ENCODE measurements at regions not wholly inside any gene's neighbourhood (a gene's known extent, or its start where the extent isn't known, plus 50 kb on each side); places are given as distances from the start of the nearest gene placed in this dataset.

DNA sequence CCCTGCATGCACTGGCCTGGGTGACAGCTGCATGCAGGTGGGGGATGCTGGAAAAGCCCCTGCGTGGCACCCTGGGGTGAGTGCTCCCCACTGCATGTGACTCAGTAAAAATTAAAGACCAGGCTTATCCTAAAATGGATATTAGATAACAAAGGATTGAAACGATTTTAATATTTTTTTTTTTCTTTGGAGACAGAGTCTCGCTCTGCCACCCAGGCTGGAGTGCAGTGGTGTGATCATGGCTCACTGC lies 334.9 kb downstream of the C16orf95 start:
- TF ChIP-seq CTCF (conservative IDR thresholded peaks at IDR 0.05 in 1 of 2, IDR thresholded peaks at IDR 0.05 in 1 of 2; ENCODE audit: low read depth in 1 of 2, low read length in 2 of 2) (no peak), EZH2 (IDR thresholded peaks at IDR 0.05; ENCODE audit: low read length, missing control alignments) (no peak)

GRCh38 chr16:86982912-86983311 lies 334.3 kb downstream of the C16orf95 start:
- Histone ChIP-seq H3K27ac (ENCODE audit: insufficient read depth, low read length) (no peak overlapping the region), H3K4me2 (ENCODE audit: extremely low read depth, insufficient read depth, low read length) (no peak overlapping the region), H3K27me3 (ENCODE audit: control insufficient read depth, insufficient read depth, low read length) (no peaks in the 10 kb centered on the region), H2AFZ (ENCODE audit: low read length) (no peak overlapping the region), H3K36me3 (ENCODE audit: control insufficient read depth, insufficient read depth, low read length) (no peaks in the 10 kb centered on the region), H4K20me1 (ENCODE audit: control insufficient read depth, extremely low read depth, insufficient read depth, low read length) (no peaks in the 10 kb centered on the region), H3K9me3 (ENCODE audit: control insufficient read depth, insufficient read depth, low read depth, low read length) (no peaks in the 10 kb centered on the region), H3K79me2 (ENCODE audit: control insufficient read depth, insufficient read depth, low read length) (no peaks in the 10 kb centered on the region), H3K9ac (ENCODE audit: insufficient read depth, low read length) (no peak overlapping the region), H3K4me3 (replicated peaks in 1 of 4; ENCODE audit: control extremely low read depth in 1 of 4, insufficient read depth in 1 of 4, low read depth in 3 of 4, low read length in 4 of 4) (no peak overlapping the region), H3K4me1 (ENCODE audit: control insufficient read depth, extremely low read depth, insufficient read depth, low read length) (no peaks in the 10 kb centered on the region)
- TF ChIP-seq EZH2 (IDR thresholded peaks at IDR 0.05; ENCODE audit: low read length, missing control alignments): no peak
- no peak for TF ChIP-seq CTCF (conservative IDR thresholded peaks at IDR 0.05 in 1 of 2, IDR thresholded peaks at IDR 0.05 in 1 of 2; ENCODE audit: low read depth in 1 of 2, low read length in 2 of 2)
- no peak for DNase-seq (ENCODE audit: low read depth in 2 of 2)

More for the DNA sequence above, 334.9 kb downstream of the C16orf95 start:
- no peaks in the 10 kb centered on the region for H3K36me3 ChIP-seq (ENCODE audit: control insufficient read depth, insufficient read depth, low read length)
- H3K4me2 ChIP-seq (ENCODE audit: extremely low read depth, insufficient read depth, low read length): no peak overlapping the region
- H2AFZ ChIP-seq (ENCODE audit: low read length): no peak overlapping the region
- H3K4me3 ChIP-seq (replicated peaks in 1 of 4; ENCODE audit: control extremely low read depth in 1 of 4, insufficient read depth in 1 of 4, low read depth in 3 of 4, low read length in 4 of 4): no peak overlapping the region
- H3K9ac ChIP-seq (ENCODE audit: insufficient read depth, low read length): no peak overlapping the region
- H4K20me1 ChIP-seq (ENCODE audit: control insufficient read depth, extremely low read depth, insufficient read depth, low read length): no peaks in the 10 kb centered on the region
- no peaks in the 10 kb centered on the region for H3K27me3 ChIP-seq (ENCODE audit: control insufficient read depth, insufficient read depth, low read length)
- H3K27ac ChIP-seq (ENCODE audit: insufficient read depth, low read length): no peak overlapping the region
- no peaks in the 10 kb centered on the region for H3K9me3 ChIP-seq (ENCODE audit: control insufficient read depth, insufficient read depth, low read depth, low read length)
- H3K4me1 ChIP-seq (ENCODE audit: control insufficient read depth, extremely low read depth, insufficient read depth, low read length): no peaks in the 10 kb centered on the region
- no peak for DNase-seq (ENCODE audit: low read depth in 2 of 2)
- no peaks in the 10 kb centered on the region for H3K79me2 ChIP-seq (ENCODE audit: control insufficient read depth, insufficient read depth, low read length)

DNA sequence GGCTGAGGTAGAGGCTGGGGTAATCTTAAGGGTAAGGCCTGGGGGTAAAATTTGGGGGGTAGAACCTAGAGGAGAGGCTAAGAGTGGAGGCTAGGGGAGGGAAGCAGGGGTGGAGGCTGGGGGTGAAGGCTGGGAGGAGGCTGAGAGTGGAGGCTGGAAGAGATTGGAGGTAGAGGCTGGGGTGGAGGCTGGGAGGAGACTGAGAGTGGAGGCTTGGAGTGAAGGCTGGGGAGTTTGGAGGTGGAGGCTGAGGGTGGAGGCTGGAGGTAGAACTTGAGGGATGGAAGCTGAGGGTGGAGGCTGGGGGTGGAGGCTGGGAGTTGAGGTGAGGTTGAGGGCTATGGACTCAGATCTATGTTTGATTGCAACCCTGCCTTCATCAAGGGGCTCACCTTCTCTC lies 333.6 kb downstream of the C16orf95 start:
- DNase-seq (ENCODE audit: low read depth in 2 of 2): no peak
- Histone ChIP-seq H3K27me3 (ENCODE audit: control insufficient read depth, insufficient read depth, low read length) (no peaks in the 10 kb centered on the region), H3K4me3 (replicated peaks in 1 of 4; ENCODE audit: control extremely low read depth in 1 of 4, insufficient read depth in 1 of 4, low read depth in 3 of 4, low read length in 4 of 4) (no peak overlapping the region), H3K27ac (ENCODE audit: insufficient read depth, low read length) (no peak overlapping the region), H3K9ac (ENCODE audit: insufficient read depth, low read length) (no peak overlapping the region), H3K4me1 (ENCODE audit: control insufficient read depth, extremely low read depth, insufficient read depth, low read length) (no peaks in the 10 kb centered on the region), H2AFZ (ENCODE audit: low read length) (no peak overlapping the region), H3K9me3 (ENCODE audit: control insufficient read depth, insufficient read depth, low read depth, low read length) (no peaks in the 10 kb centered on the region), H3K36me3 (ENCODE audit: control insufficient read depth, insufficient read depth, low read length) (no peaks in the 10 kb centered on the region), H3K4me2 (ENCODE audit: extremely low read depth, insufficient read depth, low read length) (no peak overlapping the region), H4K20me1 (ENCODE audit: control insufficient read depth, extremely low read depth, insufficient read depth, low read length) (no peaks in the 10 kb centered on the region), H3K79me2 (ENCODE audit: control insufficient read depth, insufficient read depth, low read length) (no peaks in the 10 kb centered on the region)
- TF ChIP-seq CTCF (conservative IDR thresholded peaks at IDR 0.05 in 1 of 2, IDR thresholded peaks at IDR 0.05 in 1 of 2; ENCODE audit: low read depth in 1 of 2, low read length in 2 of 2) (no peak), EZH2 (IDR thresholded peaks at IDR 0.05; ENCODE audit: low read length, missing control alignments) (no peak)
